Ishikawa (cell line): ENCODE measurements at regions not wholly inside any gene's neighbourhood (a gene's known extent, or its start where the extent isn't known, plus 50 kb on each side); places are given as distances from the start of the nearest gene placed in this dataset.

Source experiments
- CEBPB ChIP-seq: IDR thresholded peaks from 2 replicates; pipeline ENCODE4 v1.6.1; 2012
- CREB1 ChIP-seq: IDR thresholded peaks from 2 replicates; pipeline ENCODE4 v1.6.1; 2012; ENCODE audit warnings: low read depth
- EGR1 ChIP-seq: IDR thresholded peaks from 2 replicates; pipeline ENCODE4 v1.6.1; 2012
- EP300 ChIP-seq: IDR thresholded peaks from 2 replicates; pipeline ENCODE4 v1.6.1; 2012; ENCODE audit warnings: borderline replicate concordance
- FOXM1 ChIP-seq: IDR thresholded peaks from 2 replicates; pipeline ENCODE4 v1.6.1; 2012; ENCODE audit warnings: low read depth, borderline replicate concordance
- MAX ChIP-seq: IDR thresholded peaks from 2 replicates; pipeline ENCODE4 v1.6.1; 2012
- NFIC ChIP-seq: IDR thresholded peaks from 2 replicates; pipeline ENCODE4 v1.6.1; 2012
- RAD21 ChIP-seq: IDR thresholded peaks from 2 replicates; pipeline ENCODE4 v1.6.1; 2012; ENCODE audit warnings: low read depth
- REST ChIP-seq: IDR thresholded peaks from 2 replicates; pipeline ENCODE4 v1.6.1; 2012; ENCODE audit warnings: low read depth, mild to moderate bottlenecking
- TAF1 ChIP-seq: IDR thresholded peaks from 2 replicates; pipeline ENCODE4 v1.6.1; 2012; ENCODE audit warnings: low read depth, mild to moderate bottlenecking
- TCF12 ChIP-seq: IDR thresholded peaks from 2 replicates; pipeline ENCODE4 v1.6.1; 2012; ENCODE audit warnings: low read depth
- TEAD4 ChIP-seq: IDR thresholded peaks from 2 replicates; pipeline ENCODE4 v1.6.1; 2012
- USF1 ChIP-seq: IDR thresholded peaks from 2 replicates; pipeline ENCODE4 v1.6.1; 2012
- YY1 ChIP-seq: IDR thresholded peaks from 2 replicates; pipeline ENCODE4 v1.6.1; 2012; ENCODE audit warnings: low read depth
- ZBTB7A ChIP-seq: IDR thresholded peaks from 2 replicates; pipeline ENCODE4 v1.6.1; 2012; ENCODE audit warnings: low read depth

GRCh38 chr7:155224116-155224811 lies 73.4 kb upstream of the INSIG1 start:
- TF ChIP-seq USF1 (no peak), FOXM1 (no peak), TEAD4 (no peak), NFIC (no peak), TCF12 (no peak), TAF1 (no peak), ZBTB7A (no peak)

GRCh38 chr7:155225095-155225494 lies 72.6 kb upstream of the INSIG1 start:
- TF ChIP-seq MAX (no peak), NFIC (no peak), TAF1 (no peak), YY1 (no peak), RAD21 (no peak)

- TF ChIP-seq NFIC (no peak), RAD21 (no peak), CEBPB (no peak), TAF1 (no peak), REST (no peak), MAX (no peak), YY1 (no peak), ZBTB7A (no peak), USF1 (no peak), FOXM1 (no peak), TEAD4 (no peak), TCF12 (no peak), EGR1 (no peak), EP300 (no peak), CREB1 (no peak)
Measured at GRCh38 chr7:155225516-155225915, 72.2 kb upstream of the INSIG1 start.

- TF ChIP-seq CREB1 (no peak), EGR1 (no peak), TEAD4 (no peak), YY1 (no peak), CEBPB (no peak), EP300 (no peak), RAD21 (no peak), FOXM1 (no peak), TCF12 (no peak), USF1 (no peak), REST (no peak), MAX (no peak), NFIC (no peak), ZBTB7A (no peak), TAF1 (no peak)
Measured at GRCh38 chr7:155226261-155227003, 71.2 kb upstream of the INSIG1 start.
